ENCODE measurements at regions not wholly inside any gene's neighbourhood (a gene's known extent, or its start where the extent isn't known, plus 50 kb on each side); places are given as distances from the start of the nearest gene placed in this dataset.
A peak's percentile ranks its signal among the peaks of the same experiment; 100 is the strongest.

- TF ChIP-seq CTCF (IDR thresholded peaks at IDR 0.05): no peak
- no peak for TF ChIP-seq POLR2A (IDR thresholded peaks at IDR 0.05)
- TF ChIP-seq POLR2AphosphoS5 (IDR thresholded peaks at IDR 0.05; ENCODE audit: insufficient read depth in 1 of 2, low read depth in 1 of 2): no peak
- Histone ChIP-seq H3K4me3 (no peak overlapping the region), H3K27ac (peak overlapping the region; percentile 26), H3K4me1 (peaks cover 7% of the 10 kb centered on the region), H3K9me3 (no peaks in the 10 kb centered on the region), H3K36me3 (no peaks in the 10 kb centered on the region), H3K27me3 (no peaks in the 10 kb centered on the region)
- intact Hi-C loops (cut with DNase I): no loop called here
- DNase-seq (ENCODE audit: extremely low spot score in 2 of 2): peak in 1 of 2 donors; percentile 71
These were observed 164.7 kb downstream of the CHIC2 start for GRCh38 chr4:53899586-53900270.

GRCh38 chr4:53895137-53895536 lies 169.3 kb downstream of the CHIC2 start:
- TF ChIP-seq POLR2A (IDR thresholded peaks at IDR 0.05): no peak
- TF ChIP-seq CTCF (IDR thresholded peaks at IDR 0.05): no peak
- no peak for TF ChIP-seq POLR2AphosphoS5 (IDR thresholded peaks at IDR 0.05; ENCODE audit: insufficient read depth in 1 of 2, low read depth in 1 of 2)
- no peak overlapping the region for H3K4me3 ChIP-seq
- H3K27ac ChIP-seq: no peak overlapping the region
- intact Hi-C loops (cut with DNase I): no loop called here
- peaks cover 1% of the 10 kb centered on the region for H3K4me1 ChIP-seq
- no peaks in the 10 kb centered on the region for H3K9me3 ChIP-seq
- H3K27me3 ChIP-seq: no peaks in the 10 kb centered on the region
- H3K36me3 ChIP-seq: no peaks in the 10 kb centered on the region
- DNase-seq (ENCODE audit: extremely low spot score in 2 of 2): peak in 1 of 2 donors; percentile 22

DNA sequence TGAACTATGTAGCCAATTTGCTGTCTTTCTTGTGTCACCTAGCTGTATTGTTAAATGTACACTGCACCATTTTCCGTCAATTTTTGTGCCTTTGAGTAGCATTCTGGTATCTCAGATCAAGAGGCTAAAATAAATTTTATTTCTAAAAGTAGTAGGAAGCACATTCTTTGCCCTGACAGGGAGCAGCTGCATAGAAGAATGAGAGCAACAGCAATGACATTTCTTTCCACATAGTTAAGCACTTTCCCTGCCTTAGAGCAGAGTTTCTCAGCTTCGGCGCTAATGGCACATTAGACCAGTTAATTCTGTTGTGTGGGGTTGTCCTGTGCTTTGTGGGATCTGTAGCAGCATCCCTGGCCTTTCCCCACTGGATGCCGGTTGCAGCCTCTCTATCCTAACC lies 173.9 kb downstream of the CHIC2 start:
- no peak overlapping the region for H3K4me3 ChIP-seq
- no peaks in the 10 kb centered on the region for H3K4me1 ChIP-seq
- H3K27ac ChIP-seq: no peak overlapping the region
- no peaks in the 10 kb centered on the region for H3K9me3 ChIP-seq
- intact Hi-C loops (cut with DNase I): no loop called here
- no peak for TF ChIP-seq CTCF (IDR thresholded peaks at IDR 0.05)
- no peak for TF ChIP-seq POLR2A (IDR thresholded peaks at IDR 0.05)
- TF ChIP-seq POLR2AphosphoS5 (IDR thresholded peaks at IDR 0.05; ENCODE audit: insufficient read depth in 1 of 2, low read depth in 1 of 2): no peak
- DNase-seq (ENCODE audit: extremely low spot score in 2 of 2): no peak
- no peaks in the 10 kb centered on the region for H3K27me3 ChIP-seq
- H3K36me3 ChIP-seq: no peaks in the 10 kb centered on the region

DNA sequence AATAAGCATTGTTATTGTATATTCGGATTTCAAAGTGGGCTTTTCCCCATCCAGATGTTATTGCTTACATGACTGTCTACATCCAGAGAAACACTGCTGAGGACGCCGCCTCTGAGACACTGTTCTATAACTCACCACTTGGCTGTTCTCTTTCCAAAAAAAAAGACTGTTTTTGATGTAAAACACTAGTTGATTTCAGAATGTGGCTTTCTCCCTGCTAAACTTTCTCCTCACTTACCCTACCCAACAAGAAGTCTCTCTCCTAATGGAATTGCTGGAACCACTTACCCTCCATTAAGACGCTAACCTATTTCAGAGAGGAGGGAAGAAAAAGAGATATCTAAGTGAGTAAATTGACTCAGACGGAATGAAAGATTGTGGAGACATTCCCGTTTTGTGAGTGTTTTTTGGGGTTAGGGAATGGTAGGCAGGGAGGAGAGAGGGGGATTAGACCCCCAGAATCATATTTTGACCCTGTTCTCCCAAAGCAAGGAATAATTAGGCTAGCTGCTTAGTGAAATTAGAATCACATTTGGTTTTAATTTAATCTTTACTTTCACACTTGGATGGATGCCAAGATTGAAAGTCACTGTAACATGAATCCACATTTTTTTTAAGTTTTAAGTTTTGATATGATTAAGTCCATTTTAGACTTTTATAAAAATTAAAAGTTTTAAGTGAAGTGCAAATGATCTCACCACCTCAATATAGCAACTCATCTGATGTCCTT lies 174.9 kb downstream of the CHIC2 start:
- DNase-seq (ENCODE audit: extremely low spot score in 2 of 2): no peak

More for the DNA sequence above, 174.9 kb downstream of the CHIC2 start:
- Histone ChIP-seq H3K36me3 (no peaks in the 10 kb centered on the region), H3K27ac (peak overlapping the region; percentile 49), H3K4me3 (no peak overlapping the region), H3K9me3 (no peaks in the 10 kb centered on the region), H3K4me1 (no peaks in the 10 kb centered on the region), H3K27me3 (no peaks in the 10 kb centered on the region)
- intact Hi-C loops (cut with DNase I): no loop called here
- TF ChIP-seq POLR2A (IDR thresholded peaks at IDR 0.05) (no peak), CTCF (IDR thresholded peaks at IDR 0.05) (no peak), POLR2AphosphoS5 (IDR thresholded peaks at IDR 0.05; ENCODE audit: insufficient read depth in 1 of 2, low read depth in 1 of 2) (no peak)
